ENCODE measurements at regions not wholly inside any gene's neighbourhood (a gene's known extent, or its start where the extent isn't known, plus 50 kb on each side); places are given as distances from the start of the nearest gene placed in this dataset.
"Not testable (repeated sequence)": the region's sequence is repeated elsewhere in the genome, so short reads cannot be mapped to it uniquely, and the experiment has no call there.

DNA sequence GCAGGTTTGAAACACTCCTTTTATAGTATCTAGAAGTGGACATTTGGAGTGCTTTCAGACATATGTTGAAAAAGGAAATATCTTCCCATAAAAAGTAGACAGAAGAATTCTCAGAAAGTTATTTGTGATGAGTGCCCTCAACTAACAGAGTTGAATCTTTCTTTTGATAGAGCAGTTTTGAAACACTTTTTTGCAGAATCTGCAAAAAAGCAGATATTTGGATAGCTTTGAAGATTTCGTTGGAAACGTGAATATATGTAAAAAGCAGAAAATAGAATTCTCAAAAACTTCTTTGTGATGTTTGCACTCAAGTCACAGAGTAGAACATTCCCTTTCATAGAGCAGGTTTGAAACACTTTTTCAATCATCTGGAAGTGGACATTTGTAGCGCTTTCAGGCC, 676.4 kb upstream of the ZNF337 start:
- DNase-seq (ENCODE audit: low read depth): not testable (repeated sequence)

DNA sequence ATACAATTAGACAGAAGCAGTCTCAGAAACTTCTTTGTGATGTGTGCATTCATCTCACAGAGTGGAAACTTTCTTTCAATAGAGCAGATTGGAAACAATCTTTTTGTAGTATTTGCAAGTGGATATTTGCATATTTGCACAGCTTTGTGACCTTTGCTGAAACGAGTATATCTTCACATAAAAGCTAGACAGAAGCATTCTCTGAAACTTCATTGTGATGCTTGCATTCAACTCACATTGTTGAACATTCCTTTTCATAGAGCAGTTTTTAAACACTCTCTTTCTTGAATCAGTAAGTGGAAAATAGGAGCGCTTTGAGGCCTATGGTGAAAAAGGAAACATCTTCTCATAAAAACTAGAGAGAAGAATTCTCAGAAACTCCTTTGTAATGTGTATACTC, 657.9 kb upstream of the ZNF337 start:
- DNase-seq (ENCODE audit: low read depth): no peak

DNA sequence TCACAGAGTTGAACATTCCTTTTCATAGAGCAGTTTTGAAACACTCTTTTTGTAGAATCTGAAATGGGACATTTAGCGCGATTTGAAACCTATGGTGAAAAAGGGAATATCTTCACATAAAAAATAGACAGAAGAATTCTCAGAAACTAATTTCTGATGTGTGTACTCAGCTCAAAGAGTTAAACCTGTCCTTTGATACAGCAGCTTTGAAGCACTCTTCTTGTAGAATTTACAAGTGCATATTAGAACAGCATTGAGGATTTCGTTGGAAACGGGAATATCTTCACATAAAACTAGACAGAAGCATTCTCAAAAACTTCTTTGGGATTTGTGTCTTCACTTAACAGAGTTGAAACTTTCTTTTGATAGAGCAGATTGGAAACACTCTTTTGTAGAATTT, 650.7 kb upstream of the ZNF337 start:
- DNase-seq (ENCODE audit: low read depth): no peak

DNA sequence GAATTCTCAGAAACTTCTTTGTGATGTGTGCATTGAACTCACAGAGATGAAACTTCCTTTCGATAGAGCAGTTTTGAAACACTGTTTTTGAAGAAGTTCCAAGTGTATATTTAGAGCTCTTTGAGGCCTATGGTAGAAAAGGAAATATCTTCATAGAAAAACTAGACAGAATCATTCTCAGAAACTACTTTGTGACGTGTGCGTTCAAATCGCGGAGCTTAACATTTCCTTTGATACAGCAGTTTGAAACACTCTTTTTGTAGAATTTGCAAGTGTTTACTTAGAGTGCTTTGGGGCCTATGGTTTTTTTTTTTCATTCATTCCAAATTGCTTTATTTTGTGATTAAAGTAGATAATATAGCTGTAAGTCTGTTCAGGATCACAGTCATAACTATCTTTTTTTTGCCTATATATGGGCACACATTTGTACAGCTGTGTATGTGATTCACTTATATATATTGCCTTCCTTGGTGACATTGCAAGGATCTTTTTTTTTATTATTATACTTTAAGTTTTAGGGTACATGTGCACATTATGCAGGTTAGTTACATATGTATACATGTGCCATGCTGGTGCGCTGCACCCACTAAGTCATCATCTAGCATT, 643.9 kb upstream of the ZNF337 start:
- DNase-seq (ENCODE audit: low read depth): not testable (repeated sequence)

DNA sequence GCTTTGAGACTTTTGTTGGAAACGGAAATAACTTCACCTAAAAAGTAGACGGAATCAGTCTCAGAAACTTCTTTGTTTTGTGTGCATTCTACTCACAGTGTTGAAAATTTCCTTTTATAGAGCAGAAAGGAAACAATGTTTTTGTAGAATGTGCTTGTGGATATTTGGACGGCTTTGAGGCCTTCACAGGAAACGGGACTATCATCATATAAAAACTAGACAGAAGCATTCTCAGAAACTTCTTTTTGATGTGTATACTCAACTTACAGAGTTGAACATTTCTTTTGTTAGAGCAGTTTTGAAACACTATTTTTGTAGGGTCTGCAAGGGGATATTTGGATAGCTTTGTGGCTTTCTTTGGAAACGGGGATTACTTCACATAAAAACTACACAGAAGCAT, 627.5 kb upstream of the ZNF337 start:
- no peak for DNase-seq (ENCODE audit: low read depth)

DNA sequence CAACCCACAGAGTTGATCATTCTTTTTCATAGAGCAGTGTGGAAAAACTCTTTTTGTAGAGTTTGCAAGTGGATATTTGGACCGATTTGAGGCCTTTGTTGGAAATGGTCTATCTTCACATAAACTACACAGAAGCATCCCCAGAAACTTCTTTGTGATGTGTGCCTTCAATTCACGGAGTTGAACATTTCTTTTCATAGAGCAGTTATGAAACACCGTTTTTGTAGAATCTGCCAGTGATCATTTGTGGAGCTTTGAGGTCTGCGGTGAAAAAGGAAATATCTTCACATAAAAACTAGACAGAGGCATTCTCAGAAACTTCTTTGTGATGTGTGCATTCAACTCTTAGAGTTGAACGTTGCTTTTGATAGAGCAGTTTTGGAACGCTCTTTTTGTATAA, 618.4 kb upstream of the ZNF337 start:
- no peak for DNase-seq (ENCODE audit: low read depth)

DNA sequence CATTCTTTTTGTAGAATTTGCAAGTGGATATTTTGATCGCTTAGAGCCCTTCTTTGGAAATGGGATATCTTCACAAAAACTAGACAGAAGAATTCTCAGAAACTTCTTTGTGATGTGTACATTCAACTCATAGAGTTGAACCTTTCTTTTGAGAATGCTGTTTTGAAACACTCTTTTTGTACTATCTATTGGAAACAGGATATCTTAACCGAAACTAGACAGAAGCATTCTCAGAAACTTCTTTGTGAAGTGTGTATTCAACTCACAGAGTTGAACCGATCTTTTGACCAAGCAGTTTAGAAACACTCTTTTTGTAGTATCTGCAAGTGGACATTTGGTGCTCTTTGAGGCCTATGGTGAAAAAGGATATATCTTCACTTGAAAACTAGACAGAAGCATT, 613.1 kb upstream of the ZNF337 start:
- DNase-seq (ENCODE audit: low read depth): not testable (repeated sequence)

DNA sequence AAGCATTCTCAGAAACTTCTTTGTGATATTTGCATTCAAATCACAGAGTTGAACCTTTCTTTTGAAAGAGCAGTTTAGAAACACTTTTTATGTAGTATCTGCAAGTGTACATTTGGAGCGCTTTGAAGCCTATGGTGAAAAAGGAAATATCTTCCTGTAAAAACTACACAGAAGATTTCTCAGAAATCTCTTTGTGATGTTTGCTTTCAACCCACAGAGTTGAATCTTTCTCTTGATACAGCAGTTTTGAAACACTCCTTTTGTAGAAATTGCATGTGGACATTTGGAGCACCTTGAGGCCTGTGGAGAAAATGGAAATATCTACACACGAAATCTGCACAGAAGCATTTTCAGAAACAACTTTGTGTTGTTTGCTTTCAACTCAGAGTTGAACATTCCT, 612.3 kb upstream of the ZNF337 start:
- DNase-seq (ENCODE audit: low read depth): no peak

DNA sequence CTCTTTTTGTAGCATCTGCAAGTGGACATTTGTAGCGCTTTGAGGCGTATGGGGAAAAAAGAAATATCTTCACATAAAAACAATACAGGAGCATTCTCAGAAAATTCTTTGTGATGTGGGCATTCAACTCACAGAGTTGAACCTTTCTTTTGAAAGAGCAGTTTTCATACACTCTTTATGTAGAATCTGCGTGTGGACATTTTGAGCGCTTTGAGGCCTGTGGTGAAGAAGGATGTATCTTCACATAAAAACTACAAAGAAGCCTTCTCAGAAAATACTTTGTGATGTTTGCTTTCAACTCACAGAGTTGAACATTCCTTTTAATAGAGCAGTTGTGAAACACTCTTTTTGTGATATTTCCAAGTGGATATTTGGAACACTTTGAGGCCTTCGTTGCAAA, 598.4 kb upstream of the ZNF337 start:
- no peak for DNase-seq (ENCODE audit: low read depth)

DNA sequence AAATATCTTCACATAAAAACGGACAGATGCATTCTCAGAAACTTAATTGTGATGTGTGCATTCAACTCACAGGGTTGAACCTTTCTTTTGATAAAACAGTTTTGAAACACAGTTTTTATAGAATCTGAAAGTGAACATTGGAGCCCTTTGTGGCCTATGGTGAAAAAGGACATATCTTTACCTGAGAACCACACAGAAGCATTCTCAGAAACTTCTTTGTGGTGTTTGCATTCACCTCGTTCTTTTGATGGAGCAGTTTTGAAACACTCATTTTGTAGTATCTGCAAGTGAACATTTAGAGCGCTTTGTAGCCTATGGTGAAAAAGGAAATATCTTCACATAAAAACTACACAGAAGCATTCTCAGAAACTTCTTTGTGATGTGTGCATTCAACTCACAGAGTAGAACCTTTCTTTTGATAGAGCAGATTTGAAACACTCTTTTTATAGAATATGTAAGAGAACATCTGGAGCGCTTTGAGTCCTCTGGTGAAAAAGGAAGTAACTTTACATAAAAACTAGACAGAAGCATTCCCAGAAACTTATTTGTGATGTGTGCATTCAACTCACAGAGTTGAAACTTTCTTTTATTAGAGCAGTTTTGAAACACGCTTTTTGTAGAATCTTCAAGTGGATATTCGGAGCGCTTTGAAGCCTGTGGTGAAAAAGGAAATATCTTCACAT, 591.9 kb upstream of the ZNF337 start:
- DNase-seq (ENCODE audit: low read depth): not testable (repeated sequence)

DNA sequence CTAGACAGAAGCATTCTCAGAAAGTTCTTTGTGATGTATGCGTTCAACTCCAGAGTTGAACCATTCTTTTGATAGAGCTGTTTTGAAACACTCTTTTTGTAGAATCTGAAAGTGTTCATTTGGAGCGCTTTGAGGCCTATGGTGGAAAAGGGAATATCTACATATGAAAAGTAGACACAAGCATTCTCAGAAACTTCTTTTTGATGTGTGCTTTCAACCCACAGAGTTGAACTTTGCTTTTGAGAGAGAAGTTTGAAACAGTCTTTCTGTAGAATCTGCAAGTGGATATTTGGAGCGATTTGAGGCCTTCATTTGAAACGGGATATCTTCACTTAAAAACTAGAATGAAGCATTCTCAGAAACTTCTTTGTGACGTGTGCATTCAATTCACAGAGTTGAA, 582.6 kb upstream of the ZNF337 start:
- DNase-seq (ENCODE audit: low read depth): no peak

DNA sequence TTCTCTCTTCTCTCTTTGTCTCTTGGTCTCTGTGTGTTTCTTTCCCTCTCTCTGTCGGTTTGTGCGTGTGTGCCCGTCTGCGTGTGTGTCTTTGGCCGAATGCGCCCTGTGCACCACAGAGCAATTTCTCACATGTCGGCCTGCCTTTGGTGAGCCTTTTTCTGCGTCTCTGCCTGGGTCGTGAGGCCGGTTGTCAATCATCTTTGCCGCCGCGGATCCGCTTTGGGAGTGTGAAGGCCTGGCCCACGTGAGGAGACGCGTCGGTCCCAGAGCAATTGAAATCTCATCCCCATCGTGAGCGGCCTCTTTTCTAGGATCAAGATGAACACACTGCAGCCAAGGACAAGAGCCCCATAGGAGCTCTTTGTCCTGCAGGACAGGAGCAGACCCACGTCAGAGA, 580.7 kb upstream of the ZNF337 start:
- no peak for DNase-seq (ENCODE audit: low read depth)

DNA sequence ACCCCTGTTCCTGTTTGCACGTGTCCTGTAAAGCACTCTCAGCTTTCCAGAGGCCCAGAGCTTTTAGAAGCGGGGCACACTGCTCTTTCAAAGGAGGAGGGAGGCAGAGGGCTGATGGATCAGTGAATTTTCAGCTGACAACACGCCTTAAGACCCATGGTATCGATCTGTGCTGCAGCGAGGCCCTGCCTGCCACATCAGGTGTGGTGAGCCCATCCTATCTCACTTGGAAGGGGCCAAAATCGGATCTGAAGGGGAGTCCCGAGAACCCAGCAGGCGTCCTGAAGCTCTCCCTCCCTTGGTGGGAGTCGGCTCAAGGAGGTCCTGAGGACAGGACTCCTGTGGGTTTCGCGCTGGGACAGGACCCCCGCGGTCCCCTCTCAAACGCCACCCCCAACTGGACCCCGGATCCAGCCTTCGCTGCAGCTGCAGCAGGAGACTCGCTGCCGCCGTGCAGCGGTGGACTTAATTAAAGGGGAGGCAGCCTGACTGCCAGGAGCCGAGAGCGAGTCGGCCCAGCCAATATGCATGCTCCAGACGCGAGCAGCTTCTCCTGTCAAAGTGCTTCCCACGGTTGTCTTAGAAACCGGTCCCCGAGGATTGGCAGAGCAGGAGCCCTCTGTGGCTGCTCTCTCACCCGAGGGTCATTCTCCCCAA, 580.0 kb upstream of the ZNF337 start:
- DNase-seq (ENCODE audit: low read depth): no peak

DNA sequence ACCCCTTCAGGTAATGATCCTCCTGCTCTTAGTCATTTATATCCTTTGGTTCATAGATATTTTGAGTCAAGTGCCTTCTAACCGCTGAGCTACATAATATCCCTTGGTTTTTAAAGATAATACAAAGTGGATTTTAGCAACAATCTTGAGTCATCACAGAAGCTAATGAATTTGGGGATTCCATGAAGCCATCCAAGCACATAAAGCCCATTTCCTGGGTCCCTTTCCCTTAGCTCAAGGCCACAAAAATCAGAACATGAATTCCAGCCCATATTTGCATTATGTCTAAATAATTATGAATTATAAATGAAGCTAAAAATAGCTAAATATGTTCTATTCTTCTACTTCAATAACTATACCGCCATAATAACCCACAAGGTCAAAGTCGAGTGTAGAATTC, 572.1 kb upstream of the ZNF337 start:
- DNase-seq (ENCODE audit: low read depth): not testable (repeated sequence)

DNA sequence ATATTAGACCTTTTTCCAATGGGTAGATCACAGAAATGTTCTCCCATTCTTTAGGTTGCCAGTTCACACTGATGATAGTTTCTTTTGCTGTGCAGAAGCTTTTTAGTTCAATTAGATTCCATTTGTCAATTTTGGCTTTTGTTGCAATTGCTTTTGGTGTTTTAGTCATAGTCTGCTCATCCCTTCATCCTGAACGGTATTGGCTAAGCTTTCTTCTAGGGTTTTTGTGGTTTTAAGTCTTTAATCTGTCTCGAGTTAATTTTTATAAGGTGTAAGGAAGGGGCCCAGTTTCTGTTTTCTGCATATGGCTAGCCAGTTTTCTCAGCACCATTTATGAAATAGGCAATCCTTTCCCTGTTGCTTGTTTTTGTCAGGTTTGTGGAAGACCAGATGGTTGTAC, 564.3 kb upstream of the ZNF337 start:
- not testable (repeated sequence) for DNase-seq (ENCODE audit: low read depth)

DNA sequence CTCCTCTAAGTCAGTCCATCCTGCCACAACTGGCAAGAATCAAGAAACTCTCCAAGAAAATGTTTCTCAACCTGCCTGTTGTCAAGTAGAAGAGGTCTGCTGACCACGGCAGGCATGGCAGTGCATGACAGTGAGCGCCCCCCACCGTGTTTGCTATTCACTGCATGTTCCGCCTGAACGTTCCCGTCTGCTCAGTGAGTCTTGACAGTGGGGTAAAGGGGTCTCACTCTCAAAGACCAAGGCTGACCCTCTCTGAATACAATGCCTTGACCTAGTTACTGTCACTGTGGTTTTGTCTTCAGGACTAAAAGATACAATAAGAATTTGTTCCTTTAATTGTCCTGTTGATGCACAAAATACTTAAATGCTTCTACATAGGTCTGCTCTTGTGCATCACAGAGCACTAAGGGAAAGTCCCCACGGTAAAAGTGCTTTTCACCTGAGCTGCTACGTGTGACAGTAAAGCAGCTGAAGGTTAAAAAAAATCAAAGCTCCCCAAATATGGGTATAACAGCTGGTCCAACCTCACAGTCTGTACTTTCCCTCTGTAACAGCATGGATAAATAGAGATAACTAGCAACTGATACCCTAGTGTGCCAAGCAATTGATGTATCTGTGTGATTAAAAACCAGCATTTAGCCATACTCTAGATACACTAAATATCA, 555.8 kb upstream of the ZNF337 start:
- not testable (repeated sequence) for DNase-seq (ENCODE audit: low read depth)

DNA sequence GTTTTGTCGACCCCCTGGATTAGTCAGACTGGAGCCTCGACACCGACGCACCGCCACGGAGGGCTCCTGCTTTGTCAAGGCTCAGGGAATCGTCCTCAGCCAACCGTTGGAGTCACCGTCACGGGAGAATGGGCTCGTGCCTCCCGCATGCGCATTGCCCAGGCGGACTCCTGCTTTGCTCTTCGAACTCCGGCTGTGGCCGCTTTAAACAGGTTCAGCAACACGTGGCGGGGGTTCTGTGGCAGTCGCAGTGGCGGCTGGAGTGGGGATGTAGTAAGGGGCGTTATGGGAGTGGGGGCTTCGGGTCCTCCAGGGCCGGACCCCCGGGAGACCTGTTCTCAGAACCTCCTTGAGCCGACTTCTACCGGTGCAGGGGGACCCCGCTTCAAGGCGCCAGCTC, 554.7 kb upstream of the ZNF337 start:
- not testable (repeated sequence) for DNase-seq (ENCODE audit: low read depth)

DNA sequence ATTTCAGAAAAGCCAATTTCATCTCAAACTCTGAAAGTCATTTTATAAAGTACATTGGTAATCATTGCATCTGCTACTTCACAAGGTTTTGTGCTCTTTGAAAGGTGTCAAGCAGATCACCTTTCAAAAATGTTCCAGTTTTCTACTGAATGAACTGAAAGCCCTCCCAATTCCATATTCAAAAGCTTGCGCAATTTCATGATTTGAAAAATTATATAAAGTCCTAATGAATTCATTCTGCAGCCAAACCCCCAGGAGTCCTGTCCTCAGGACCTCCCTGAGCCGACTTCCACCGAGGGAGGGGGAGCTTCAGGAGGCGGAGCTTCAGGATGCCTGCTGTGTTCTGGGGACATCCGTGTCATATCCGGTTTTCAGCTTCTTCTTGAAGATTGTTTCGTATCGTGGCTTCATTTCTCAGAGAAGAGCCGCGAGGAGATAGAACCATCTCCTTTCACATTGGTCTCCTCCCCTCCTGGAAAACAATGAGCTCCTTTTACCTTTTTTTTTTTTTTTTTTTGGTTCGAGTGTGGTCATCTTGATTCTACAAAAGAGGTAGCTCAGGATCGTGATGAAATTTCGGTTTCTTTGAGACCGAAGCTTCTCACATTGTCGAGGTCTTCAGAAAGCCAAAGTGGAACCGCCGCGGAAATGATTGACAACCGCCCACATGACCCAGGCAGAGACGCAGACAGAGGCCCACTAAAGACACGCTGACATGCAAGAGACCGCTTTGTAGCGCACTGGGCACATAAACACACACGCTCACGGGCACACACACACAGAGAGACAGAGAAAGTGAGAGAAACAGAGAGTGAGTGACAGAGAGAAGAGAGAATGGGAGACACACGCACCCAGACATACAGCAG, 553.8 kb upstream of the ZNF337 start:
- not testable (repeated sequence) for DNase-seq (ENCODE audit: low read depth)

DNA sequence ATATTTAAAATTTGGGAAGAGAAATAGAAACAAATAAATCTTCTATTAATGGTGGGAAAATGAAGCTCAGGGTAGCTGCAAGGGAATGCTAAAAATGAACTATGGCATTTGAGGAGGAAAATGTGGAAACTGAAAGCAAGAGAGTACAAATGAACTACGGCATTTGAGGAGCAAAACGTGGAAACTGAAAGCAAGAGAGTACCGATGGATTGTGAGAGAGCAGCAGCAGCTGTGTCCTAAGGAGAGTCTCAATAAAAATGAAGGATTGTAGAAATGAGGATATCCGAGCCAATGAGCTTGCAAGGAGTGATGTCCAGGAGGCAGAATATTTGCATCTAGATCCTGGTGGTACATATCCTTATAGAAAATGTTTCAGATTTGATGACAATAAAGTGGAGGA, 547.1 kb upstream of the ZNF337 start:
- DNase-seq (ENCODE audit: low read depth): no peak

DNA sequence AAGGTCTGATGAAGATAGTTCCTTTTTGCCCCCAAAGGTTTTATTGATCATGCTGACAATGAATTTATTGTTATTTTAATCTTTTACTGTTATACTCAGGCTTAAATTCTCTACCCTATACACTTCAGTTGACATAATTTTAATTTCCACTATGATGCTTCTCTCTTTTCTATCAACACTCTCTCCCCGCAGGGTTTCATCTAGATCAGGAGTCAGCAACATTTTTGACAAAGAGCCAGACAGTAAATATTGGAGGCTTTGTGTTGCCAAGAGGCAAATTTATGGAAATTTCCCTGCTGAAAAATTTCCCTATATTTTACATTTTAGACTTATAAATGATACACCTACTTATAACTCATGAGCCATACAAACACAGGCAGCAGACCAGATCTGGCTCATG, 524.0 kb upstream of the ZNF337 start:
- DNase-seq (ENCODE audit: low read depth): not testable (repeated sequence)

DNA sequence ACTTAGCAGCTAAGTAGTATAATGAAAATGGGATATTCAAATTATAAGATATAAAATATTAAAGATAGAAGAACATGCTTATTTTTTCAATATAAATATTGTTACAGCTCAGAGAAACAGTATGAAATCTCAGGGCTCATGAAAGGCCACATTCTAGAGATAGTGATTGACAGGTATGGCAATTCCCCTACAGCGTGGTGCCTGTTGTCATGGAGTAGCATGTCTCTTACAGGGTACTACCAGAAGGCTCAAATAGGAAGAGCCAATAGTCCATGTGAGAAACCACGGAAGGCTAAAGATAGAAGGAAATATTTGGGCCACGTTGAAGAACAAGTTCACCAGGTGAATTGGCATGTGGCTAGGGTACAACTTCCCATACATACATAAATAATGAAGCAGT, 522.9 kb upstream of the ZNF337 start:
- not testable (repeated sequence) for DNase-seq (ENCODE audit: low read depth)

DNA sequence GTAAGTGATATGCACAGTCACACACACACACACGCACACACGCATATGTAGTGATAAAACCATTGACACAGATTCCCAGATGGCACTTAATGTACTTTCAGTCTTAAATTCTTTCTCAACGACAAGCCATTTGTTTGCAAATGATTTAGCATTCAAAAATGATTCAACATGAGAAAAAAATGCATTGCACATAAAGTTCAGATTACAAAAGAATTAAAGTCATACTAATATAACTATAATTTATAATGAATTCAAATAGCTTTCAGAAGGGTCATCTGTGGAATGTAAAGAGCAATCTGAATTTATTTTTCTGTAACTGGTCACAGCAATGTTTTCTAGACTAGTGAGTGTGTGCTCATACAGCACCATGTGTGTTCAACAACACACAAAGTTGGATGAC, 521.6 kb upstream of the ZNF337 start:
- no peak for DNase-seq (ENCODE audit: low read depth)
